NB4 (cell line): ENCODE measurements at regions not wholly inside any gene's neighbourhood (a gene's known extent, or its start where the extent isn't known, plus 50 kb on each side); places are given as distances from the start of the nearest gene placed in this dataset.

ENCODE experiments used
- DNase-seq: peaks from one replicate; pipeline ENCODE4 v3.0.0; 2010; ENCODE audit warnings: low read depth
- H3K4me3 ChIP-seq: one replicate; pipeline ENCODE4 v1.5.1; 2011; ENCODE audit warnings: mild to moderate bottlenecking, low read depth, low read length, moderate library complexity
- CTCF ChIP-seq: IDR thresholded peaks from one replicate; pipeline ENCODE4 v1.5.1; 2012; ENCODE audit warnings: low read depth, low read length
- MYC ChIP-seq: IDR thresholded peaks from 2 replicates; pipeline ENCODE4 v1.6.1; 2011; ENCODE audit warnings: low read depth, low read length
- POLR2A ChIP-seq: IDR thresholded peaks from 2 replicates; pipeline ENCODE4 v1.6.1; 2011; ENCODE audit warnings: mild to moderate bottlenecking; ENCODE audit not compliant: insufficient read length; ENCODE audit errors: extremely low read depth
- TF ChIP-seq, protein P1 (sequence below): IDR thresholded peaks from 2 replicates; pipeline ENCODE4 v1.6.1; 2011; ENCODE audit warnings: low read depth, low read length

- no peak overlapping the region for H3K4me3 ChIP-seq
- DNase-seq: peak; percentile 66
- no peak for TF ChIP-seq POLR2A
- no peak for TF ChIP-seq MYC
- TF ChIP-seq CTCF: no peak
- TF ChIP-seq, protein P1, sequence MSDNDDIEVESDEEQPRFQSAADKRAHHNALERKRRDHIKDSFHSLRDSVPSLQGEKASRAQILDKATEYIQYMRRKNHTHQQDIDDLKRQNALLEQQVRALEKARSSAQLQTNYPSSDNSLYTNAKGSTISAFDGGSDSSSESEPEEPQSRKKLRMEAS: no peak
Measured at GRCh38 chr14:32004300-32004699, 72.8 kb upstream of the ARHGAP5 start.

DNA sequence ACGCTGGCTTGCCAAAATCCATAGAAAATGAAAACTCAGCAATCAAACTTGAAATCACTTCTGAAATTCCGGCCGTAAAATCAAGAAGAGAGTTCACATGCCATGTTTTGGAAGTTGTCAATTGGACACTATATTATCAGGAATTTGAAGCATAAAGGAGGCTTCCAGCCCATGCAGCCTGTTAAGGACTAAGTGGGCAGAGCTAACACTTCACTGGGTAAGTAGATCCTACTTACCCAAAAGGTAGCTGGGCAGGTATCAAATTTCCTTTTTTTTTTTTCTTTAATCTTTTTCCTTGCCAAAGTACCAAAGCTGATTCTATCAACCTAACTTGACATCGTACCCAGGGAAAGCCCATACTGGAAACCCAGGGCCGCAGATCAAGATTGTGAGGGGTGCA is 71.5 kb upstream of the ARHGAP5 start:
- no peak for DNase-seq
- no peak overlapping the region for H3K4me3 ChIP-seq
- TF ChIP-seq, protein P1: no peak
- TF ChIP-seq MYC (no peak), POLR2A (no peak), CTCF (no peak)

DNA sequence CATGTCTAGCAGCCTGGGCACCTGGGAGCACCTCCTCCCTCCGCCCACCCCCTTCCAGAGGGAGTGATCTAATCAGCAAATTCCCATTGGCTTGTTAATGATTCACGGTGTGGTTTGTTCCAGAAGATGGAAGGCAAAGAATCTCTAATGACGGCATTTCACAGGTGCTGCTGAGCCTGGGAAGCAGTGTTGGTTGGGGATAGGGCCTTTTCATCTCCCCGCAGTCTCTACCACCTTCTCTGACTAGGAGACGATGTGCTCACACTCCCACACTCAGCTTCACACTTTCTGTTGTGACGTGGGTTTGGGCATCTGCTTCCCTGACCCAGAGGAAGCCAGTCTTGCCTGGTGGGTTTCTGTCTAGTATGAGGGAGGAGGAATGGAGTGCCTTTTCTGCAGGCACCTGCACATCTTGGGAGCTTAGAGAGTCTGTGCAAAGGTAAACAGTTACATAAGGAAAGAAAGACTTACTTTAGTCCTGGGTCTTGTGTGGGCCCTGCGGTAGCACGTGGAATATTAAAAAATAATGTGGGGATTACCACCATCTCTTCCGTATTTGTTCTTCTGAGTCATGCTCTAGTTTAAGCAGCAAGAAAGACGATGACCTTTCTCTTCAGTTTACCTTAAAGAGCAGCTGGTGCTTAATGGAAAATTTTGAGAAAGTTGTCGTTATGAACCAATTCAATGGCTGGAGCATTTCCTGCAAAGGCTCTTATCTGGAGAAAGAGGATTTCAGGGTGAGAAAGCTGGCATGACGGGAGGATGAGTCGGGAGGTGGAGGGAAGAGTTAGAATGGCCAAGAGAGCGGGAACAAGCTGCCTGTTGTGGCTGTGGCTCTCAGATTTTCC is 70.6 kb upstream of the ARHGAP5 start:
- TF ChIP-seq POLR2A (no peak), CTCF (no peak), MYC (no peak)
- TF ChIP-seq, protein P1: no peak
- H3K4me3 ChIP-seq: no peak overlapping the region
- no peak for DNase-seq

- no peak for DNase-seq
- no peak overlapping the region for H3K4me3 ChIP-seq
- TF ChIP-seq, protein P1: no peak
- no peak for TF ChIP-seq CTCF
- no peak for TF ChIP-seq MYC
- no peak for TF ChIP-seq POLR2A
Measured at GRCh38 chr14:32007755-32008362, 69.2 kb upstream of the ARHGAP5 start.

DNA sequence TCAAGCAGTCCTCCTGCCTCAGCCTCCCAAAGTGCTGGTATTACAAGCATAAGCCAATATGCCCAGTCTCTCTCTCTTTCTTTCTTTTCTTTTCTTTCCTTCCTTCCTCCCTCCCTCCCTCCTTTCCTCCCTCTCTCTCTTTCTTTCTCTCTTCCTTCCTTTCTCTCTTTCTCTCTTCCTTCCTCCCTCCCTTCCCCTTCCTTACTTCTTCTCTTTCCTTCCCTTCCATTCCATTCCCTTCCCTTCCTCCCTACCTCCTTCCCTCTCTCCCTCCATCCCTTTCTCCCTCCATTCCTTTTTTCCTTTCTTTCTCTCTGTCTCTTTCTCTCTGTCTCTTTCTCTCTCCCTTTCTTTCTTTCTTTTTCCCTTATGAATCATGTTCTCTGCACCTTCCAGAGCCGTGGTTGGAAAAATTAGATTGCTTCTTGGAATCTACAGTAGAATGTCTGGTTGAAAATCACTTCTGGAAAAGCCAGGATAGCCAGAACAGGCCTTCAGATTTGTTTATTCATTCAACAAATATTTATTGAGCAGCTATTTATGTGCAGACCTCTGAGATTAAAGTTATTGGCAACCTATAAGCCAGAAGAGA is 68.4 kb upstream of the ARHGAP5 start:
- TF ChIP-seq CTCF: no peak
- H3K4me3 ChIP-seq: no peak overlapping the region
- no peak for DNase-seq
